GM18861 (cell line): ENCODE measurements at regions not wholly inside any gene's neighbourhood (a gene's known extent, or its start where the extent isn't known, plus 50 kb on each side); places are given as distances from the start of the nearest gene placed in this dataset.

Experiments
- ATAC-seq: cut with Tn5 transposase; IDR thresholded peaks from one replicate; pipeline ENCODE4 v1.9.1; 2021; ENCODE audit not compliant: unreplicated experiment

- ATAC-seq: no peak
These were observed 605.6 kb upstream of the TEX47 start for GRCh38 chr7:89401099-89401498.

- ATAC-seq: no peak
These were observed 606.2 kb upstream of the TEX47 start for GRCh38 chr7:89401690-89402089.

DNA sequence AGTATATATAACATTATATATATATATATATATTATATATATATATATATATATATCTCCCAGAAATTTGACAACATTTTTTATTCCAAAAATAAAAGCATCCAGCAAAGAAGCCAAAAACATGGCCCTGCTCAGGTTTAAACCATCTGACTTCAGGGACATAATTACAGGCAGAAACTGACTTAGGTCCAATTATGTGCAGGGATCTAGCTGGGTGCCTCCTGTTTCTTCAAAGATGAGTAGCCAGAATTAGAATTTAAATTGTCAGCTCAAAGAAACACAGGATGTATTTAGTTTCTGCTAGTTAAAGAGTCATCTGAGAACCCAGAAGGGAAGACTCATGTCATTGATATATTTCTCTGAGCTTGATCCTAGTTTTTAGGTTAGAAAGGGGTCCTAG lies 656.4 kb upstream of the TEX47 start:
- no peak for ATAC-seq

DNA sequence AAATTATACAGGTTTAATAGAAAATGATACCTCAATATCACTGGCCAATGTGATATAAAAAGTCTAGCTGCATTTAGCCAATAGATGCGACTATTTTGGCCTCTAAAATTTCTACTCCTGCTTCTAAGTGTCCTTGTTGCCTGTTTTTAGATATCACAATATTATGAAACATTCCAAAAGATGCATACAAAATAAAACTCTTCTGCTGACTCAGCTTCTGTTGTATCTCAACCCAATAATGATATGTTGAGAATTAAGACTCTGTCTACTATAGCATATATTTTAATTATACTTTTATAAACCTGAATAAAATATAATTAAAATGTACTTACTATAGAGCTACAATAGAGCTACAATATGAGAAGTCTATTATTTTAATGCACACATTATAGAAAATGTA lies 661.0 kb upstream of the TEX47 start:
- ATAC-seq: no peak

DNA sequence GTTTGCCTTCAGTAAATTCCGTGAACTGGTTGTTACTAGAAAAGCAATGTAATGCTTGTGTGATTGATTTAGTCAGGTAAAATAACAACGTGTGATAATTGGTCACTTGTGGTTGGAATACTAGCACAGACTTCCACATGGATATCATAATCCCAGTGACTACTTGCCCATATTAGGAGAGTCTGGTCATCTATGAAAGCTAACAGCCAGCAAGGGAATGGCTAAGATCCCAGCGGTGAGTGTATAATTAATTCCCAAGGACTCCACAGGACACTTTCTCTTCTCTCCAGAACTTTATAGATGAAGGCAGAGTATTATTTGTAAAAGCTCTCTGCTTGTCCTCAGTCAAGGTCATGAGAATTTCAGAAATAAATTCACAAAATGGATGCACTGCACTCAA lies 662.6 kb upstream of the TEX47 start:
- no peak for ATAC-seq

DNA sequence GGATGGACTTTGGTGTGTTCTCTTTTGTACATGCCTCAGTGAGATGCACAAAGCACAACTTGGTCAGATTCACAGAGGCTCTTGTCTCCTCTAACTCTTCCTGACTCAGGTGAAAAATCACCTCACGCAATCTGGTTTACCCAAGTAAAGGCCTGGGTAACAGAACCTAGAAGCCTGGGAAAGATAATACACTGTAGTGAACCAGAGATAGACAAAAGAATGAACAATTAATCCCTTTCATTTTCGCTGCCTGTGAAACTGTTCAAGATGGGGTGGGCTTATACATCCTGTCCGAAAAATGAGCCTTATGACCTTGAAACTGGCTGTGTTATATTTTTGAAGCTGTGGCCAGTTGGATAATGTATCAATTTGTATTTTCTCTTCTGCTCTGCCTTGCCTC lies 678.9 kb upstream of the TEX47 start:
- ATAC-seq: no peak

- no peak for ATAC-seq
These were observed 676.3 kb upstream of the STEAP1 start for GRCh38 chr7:89477991-89478390.

DNA sequence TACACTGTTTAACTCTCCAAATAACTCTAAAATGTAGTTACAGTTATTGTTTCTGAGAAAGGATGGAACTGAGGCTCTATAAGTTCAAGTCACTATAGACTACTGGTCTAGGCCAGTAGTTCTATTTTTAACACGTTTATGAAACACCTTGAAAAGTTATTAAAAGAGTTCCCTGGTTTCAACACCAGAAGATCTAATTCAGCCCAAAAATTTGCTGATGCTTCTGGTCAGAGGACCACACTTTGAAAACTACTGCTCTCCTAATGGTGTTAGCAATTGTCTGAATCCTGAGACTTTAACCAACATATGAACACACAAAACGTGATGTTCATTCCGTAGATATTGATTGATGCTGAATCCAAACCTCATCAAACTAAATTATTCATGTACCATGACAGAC lies 658.6 kb upstream of the STEAP1 start:
- ATAC-seq: no peak

GRCh38 chr7:89500084-89500483 lies 654.2 kb upstream of the STEAP1 start:
- no peak for ATAC-seq

DNA sequence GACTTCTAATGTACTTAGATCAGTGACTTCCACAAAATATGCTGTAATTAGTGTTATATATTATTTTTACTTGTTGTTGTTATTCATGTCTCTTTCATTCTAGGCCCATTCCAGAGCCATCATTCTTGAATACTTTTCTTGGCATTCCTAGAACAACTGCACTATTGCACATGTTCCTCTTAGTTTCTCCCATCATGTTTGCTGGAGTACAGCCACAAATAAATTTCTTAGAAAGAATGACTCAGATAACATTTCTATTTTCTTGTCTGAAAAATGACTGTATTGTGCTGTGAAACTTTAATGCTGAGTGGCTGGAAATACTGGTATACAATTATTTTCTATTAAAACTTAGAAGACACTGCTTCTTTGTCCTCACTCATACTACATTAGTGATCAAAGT lies 651.0 kb upstream of the STEAP1 start:
- ATAC-seq: no peak

GRCh38 chr7:89507034-89507433 lies 647.2 kb upstream of the STEAP1 start:
- no peak for ATAC-seq

GRCh38 chr7:89511900-89512299 lies 642.4 kb upstream of the STEAP1 start:
- no peak for ATAC-seq

DNA sequence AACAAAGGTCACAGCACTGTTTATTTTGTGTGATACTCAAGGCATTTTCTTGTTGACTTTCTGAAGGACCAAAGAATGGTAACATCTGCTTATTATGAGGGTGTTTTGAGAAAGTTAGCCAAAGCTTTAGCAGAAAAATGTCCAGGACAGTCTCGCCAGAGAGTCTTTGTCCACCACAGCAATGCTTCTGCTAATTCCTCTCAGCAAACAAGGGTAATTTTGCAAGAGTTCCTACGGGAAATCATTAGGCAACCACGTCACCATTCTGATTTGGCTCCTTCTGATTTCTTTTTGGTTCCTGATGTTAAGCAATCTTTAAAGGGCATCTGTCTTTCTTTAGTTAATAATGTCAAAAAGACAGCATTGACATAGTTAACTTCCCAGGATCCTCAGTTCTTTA lies 639.3 kb upstream of the STEAP1 start:
- no peak for ATAC-seq

DNA sequence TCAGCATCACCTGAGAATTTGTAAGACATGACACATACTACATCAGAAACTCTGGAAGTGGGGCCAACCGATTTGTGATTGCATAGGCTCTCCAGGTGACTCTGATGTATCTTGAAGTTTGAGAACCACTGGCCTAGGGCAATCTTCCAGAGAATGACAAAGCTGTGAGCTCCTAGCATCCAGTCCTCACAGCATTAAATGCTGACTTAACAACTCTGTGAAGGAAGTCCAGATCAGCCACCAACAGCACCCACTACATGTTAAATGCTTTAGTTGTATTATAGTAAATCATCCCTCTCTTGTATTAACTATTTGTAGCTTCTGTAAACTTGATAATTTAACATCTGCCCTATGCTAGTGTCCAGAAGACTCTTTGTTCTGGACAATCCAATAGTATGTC lies 636.5 kb upstream of the STEAP1 start:
- no peak for ATAC-seq

DNA sequence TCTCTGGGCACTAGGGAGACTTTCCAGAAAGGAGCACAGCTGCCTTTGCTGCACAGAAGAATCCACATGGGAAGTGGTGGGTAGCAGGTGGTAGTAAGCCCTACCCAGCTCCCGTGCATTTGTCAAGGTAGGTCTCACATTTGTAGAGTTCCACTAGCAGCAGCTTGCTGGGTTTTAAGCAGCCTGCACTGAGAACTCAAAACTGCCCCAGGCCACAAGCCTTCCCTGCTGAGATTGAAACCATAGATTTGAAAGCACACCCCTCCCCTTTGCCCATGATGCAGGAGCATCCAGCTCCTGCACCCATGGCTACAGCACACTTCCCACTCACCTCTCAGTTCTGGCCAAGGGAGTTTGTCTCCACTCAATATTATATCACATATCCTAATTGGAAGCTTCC lies 604.5 kb upstream of the STEAP1 start:
- no peak for ATAC-seq

DNA sequence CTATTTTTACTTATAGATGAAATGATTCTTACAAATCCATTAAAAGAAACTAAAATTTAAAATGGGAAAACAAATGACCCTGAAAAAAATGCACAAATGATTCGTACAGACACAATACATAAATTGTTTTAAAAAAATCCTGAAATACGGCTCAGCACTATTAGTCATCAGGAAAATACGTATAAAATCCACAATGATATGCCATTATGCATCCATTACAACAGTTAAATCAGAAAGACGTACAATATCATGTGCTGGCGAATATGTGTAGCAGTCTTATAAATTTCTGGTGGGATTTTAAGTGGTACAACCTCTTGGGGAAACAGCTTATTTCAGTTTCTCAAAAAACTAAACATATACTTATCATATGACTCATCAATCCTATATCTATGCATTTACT lies 600.1 kb upstream of the STEAP1 start:
- no peak for ATAC-seq

DNA sequence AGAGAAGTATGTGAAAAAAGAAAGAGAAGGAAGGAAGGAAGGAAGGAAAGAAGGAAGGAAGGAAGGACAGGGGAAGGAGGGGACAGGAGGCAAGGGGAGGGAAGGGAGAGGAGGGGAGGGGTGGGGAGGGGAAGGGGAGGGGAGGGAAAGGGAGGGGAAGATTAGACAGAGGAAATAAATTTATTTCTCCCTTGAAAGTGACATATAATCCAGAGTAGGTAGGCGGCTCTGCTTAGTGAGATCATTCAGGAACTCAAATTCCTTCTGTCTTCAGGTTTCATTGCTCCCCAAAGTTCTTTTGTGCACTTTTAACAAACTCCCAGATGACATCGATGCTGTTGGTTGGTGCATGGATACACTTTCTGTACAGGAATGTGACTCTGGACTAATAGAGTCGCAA lies 594.7 kb upstream of the STEAP1 start:
- ATAC-seq: no peak

DNA sequence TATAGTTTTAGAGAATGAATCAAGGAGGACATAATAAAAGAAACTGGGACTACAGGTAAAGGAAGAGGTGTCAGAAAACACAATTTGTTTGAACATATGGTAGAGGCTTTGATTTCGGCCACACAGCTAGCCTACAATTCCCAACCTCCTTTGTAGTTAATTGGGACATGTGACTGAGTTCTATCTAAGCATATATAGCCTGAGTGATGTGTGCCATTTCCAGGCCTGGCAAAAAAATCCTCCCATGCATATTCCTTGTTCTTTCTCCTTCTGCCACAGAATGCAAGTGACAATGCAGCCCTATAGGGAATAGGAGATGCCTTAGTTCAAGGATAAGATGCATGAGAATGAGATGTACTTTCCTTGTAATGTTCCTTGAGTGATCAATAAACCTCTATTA lies 590.7 kb upstream of the STEAP1 start:
- ATAC-seq: no peak

DNA sequence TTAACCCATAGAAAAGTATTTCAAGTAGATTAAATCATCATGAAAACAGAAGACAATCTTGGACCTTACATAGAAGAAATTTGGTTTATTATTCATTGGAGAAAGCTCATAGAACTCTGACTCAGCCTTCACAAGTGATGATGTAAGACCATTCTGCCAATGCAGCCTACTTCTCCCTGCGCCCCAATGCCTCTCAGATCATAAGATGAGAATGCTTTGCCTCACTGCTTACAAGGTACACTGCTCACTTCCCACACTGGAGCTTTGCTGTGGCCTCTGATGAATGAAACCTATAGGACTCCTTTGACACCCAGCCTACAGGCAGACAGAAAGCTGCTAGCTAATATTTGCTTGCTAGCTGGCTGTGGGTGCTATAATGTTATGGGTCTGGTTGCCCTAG lies 569.4 kb upstream of the STEAP1 start:
- no peak for ATAC-seq

GRCh38 chr7:89593125-89593524 lies 561.1 kb upstream of the STEAP1 start:
- no peak for ATAC-seq

DNA sequence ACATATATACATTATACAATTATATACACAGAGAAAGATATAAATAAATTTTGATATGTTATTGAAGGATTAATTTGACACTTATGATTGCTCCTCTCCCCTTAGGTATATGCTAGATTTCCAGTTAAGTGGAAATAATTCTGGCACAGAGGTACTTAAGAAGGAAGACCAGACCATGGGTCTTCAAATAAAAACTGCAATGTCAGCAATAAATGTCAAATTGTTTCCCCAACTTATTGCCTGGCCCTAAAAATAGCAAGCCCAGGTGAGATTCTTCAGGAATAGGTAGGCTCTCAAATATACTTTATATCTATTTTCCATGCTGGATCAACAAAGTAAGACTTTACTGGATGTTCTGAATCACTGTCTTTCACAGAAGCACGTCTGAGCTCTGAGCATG lies 551.3 kb upstream of the STEAP1 start:
- ATAC-seq: no peak

DNA sequence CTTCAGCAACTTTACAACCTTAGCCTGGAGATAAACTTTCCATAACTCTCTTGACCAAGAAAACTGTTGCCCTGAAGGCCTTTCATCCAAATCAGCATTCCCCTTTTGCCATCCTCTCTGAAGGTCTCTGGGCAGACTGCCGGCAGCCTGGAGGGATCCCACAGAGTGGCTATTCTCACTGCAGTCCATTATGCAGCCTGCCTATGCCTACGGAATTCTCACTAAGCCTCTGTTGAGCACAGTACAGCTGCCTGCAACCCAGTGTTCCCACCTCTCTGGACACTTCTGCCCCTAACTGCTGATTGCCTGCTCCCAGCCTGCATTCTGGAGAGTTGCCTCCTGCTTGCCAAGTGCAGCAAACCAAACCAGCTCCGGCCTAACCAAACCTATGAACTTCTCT lies 548.9 kb upstream of the STEAP1 start:
- ATAC-seq: no peak

DNA sequence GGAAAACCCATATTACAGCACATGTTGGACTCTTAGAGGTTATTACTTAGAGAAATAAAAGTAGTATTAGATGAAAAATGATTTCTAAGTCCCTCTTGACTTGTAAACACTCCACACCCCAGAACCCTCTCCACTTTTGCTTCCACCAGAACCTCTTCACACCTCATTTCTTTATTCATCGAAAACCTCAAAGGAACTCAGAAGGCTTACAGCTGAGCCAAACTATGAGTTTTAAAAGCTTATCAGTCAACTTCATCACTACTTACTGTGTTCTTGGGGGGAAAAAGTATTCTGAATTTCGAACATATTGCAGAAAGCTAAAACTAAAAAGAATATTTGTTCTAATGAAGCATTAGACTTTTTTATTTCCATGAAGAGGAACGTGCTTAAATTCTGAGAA lies 547.8 kb upstream of the STEAP1 start:
- no peak for ATAC-seq

DNA sequence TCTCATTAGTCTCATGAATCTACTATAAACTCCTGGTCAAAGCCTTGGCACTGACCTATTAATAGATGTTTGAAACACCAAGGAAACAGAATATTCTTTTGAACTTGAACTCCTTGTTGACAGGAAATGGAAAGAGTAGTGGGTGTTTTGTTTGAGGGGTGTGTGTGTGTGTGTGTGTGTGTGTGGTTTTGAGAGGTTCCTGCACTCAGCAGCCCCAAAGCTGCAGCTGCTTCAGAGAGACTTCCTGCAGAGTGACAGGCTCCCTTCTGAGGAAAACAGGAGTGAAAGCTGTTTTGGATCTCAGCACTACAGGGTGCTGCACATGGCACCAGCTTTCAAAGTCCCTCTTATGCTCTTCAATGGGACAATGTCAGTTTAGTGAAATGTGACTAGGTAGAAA lies 546.5 kb upstream of the STEAP1 start:
- no peak for ATAC-seq
